HL-60/S4 treated with retinoic acid at 250 ng/mL for 4 days and 3 days (cell line): ENCODE measurements at regions not wholly inside any gene's neighbourhood (a gene's known extent, or its start where the extent isn't known, plus 50 kb on each side); places are given as distances from the start of the nearest gene placed in this dataset.
"Not testable (repeated sequence)": the region's sequence is repeated elsewhere in the genome, so short reads cannot be mapped to it uniquely, and the experiment has no call there.

Experiments used
- in situ Hi-C: fragments of 300-500 bp; cut with MboI; formaldehyde crosslinking; loops from 2 replicates; pipeline ENCODE4 v1.7.0; 2022; ENCODE audit warnings: low sequenced_read_pairs

DNA sequence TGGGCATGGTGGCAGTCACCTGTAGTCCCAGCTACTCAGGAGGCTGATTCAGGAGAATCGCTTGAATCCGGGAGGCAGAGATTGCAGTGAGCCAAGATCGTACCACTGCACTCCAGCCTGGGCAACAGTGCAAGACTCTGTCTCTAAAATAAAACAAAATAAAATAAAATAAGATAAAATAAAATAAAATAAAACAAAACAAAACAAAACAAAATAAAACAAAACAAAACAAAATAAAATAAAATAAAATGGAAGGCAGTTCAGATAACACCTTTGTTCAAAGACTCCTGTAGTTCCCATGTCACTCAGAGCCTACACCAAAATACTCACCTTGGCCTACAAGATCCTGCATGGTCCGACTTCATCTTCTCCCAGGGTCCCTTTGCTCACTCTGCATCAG lies 61.3 kb downstream of the SYF2 start:
- in situ Hi-C loops = not testable (repeated sequence)

DNA sequence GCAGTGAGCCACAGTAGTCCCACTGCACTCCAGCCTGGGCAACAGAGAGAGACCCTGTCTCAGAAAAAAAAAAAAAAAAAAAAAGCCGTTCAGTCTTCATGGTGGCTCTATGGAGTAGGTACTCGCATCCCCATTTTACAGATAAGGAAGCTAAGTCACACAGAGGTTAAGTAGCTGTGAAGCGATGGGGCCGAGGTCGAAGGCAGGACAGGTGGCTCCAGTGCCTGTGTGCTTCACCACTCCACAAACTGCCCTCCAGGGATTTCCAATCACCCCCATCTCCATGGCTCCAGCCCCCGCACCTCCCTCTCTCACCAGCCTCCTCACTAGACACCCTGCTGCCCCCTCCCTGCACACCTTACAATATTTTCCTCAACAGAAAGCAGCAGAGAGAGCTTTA lies 61.9 kb downstream of the SYF2 start:
- in situ Hi-C loops = no loop called here

DNA sequence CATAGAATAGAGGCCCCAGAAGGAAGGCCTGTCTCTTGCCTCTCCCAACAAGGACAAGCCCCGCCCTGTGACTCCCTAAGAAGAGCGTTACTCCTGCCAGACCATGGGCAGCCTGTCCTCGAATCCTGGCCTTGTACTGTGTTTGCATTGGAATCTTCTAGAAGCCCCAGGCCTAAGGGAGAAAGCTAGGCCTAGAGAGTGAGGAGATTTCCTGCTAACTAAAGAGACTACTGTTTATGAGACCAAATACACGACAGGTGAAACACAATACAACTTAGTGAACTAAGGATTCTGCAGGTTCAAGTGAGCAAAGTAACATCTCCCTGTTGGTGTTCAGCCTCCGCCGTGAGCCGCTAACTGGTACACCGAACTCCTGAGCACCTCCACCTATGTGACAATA lies 62.7 kb downstream of the SYF2 start:
- in situ Hi-C loops = no loop called here

DNA sequence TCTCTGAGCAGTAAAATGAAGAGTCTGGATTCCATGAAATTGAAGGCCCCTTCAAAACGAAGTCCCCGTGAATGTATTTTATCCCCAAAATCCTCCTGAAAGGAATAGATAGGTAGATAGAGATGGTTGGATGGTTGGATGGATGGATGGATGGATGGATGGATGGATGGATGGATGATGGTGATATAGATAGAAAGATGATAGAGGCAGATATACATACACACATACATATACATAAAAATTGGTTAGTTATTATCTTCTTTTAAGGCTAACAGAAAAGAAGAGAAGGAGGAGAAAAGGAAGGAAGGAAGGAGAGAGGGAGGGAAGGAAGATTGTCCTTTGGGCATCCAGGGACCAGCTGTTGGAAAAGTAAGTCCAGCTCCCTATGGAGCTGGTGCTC lies 63.1 kb downstream of the SYF2 start:
- in situ Hi-C loops = no loop called here

DNA sequence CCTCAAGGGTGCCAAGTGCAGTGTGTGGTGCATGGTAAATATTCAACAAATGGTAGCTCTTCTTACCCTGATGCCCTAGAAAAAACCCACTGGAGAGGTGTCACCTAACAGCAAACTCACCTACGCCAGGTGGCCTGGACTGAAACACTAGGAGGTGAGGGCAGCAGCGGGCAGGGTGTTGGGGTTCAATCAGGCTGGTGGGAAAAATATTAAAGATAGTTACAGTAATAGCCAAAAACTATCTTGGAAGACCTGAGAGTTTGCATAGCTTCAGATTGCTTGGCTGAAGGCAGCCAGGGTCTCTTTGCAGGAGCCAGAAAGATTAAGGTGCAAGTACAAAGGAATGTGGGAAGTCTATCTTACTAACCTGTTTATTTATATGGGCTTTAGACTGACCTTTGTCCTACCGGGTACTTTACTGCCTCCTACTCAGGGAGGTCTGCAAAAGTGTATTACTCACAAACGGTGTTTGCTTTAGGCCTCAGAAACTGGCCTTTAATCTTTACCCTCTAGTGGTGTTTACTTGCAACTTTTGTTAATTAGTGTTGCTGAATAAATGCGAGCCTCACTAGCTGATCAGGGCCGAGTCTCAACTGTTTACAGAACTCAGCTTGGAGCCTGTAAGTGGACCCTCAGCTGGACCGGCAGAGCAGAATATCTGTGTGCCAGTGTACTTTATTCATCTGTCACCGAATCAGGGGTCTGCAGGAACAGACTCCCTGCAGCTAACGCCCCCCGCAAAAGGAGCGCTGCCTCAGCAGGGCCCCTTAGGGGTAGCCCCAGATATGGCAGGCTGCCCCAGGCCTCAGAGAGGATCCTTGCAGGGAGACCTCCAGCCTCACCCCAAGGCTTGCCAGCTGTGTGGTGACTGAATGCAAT lies 63.9 kb downstream of the SYF2 start:
- in situ Hi-C loops = no loop called here

DNA sequence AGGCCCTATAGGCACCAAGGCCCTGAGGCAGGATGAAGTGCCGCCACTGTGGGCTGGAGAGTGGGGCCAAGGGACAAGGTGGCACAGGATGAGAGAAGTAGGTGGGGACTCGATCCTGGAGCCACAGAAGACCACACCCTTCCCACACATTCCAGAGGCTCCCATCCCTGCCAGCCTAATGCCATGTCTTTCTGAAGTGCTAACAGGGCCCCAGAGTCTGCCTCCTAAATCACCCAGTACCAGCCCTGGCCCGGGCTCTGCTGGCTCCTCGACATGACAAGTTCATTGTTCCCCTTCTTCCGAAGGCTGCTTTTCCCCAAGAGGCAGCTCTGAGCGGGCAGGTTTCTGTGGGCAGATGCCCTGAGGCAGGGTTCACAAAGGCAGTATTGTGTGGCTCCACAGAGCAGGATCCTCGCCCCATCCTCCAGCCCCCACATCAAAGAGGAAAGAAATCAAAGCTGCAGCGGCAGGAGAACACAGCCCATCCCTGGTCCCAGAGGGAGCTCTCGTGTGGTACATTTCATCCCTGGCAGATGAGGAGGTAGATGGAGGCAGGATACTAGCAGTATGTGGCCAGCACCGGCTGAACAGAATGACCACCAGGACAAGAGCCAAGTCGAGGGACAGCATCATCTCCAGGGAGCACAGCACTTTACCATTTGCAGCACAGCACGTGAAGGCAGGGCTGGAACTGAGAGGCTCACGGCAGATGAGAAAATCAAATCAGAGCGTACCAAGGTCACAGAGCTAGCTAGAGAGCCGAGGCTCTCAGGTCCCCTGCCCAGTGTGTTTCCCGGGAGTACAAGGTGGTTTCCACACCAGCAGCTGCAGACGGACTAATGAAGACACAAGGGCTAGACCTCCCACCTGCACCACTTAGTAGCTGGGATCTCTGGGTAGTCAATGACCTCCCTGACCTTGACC lies 64.8 kb downstream of the SYF2 start:
- in situ Hi-C loops = no loop called here

DNA sequence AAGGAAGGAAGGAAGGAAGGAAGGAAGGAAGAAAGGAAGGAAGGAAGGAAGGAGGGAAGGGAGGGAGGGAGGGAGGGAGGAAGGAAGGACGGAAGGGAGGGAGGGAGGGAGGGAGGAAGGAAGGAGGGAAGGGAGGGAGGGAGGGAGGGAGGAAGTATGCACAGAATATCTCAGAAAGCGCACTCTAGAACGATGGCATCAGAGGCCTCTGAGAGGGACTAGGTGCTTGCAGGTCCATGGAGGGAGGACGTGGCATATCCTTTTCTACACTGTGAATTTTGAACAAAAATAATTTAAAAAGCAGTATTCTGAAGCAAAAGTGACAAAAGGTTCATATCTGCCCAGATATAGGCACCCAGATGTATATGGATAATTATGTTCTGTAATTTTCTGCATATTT lies 65.5 kb downstream of the SYF2 start:
- in situ Hi-C loops = no loop called here

DNA sequence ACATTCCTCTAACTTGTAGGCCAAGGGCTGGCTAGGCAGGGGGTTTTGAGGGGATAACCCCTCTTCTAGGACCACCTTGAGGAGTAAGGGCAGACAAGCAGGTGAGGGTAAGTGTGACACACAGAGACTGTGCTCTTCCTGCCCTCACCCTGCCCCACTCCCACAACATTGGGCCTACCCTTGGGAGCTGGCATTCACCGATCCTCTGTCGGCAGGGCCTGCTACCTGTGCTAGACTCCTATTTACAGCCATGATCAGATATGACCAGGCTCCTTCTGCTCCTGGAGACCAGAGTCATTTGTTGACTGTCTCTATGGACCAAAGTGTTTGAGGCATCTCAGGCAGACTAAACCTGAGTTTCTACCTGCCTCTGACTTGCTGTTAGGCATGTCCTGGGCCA lies 68.3 kb downstream of the SYF2 start:
- in situ Hi-C loops = no loop called here

DNA sequence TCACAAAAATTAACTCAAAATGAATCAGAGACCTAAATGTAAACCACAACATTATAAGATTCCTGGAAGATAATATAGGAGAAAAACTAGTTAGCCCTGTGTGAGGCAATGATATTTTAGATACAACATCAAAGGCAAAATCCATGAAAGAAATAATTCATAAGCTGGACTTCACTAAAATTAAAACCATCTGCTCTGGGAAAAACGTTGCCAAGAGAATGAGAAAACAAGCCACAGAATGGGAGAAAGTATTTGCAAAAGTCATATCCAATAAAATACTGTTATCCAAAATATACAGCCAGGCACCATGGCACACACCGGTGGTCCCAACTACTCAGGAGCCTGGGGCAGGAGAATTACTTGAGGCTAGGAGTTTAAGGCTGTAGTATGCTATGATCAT lies 70.3 kb downstream of the SYF2 start:
- in situ Hi-C loops = no loop called here

DNA sequence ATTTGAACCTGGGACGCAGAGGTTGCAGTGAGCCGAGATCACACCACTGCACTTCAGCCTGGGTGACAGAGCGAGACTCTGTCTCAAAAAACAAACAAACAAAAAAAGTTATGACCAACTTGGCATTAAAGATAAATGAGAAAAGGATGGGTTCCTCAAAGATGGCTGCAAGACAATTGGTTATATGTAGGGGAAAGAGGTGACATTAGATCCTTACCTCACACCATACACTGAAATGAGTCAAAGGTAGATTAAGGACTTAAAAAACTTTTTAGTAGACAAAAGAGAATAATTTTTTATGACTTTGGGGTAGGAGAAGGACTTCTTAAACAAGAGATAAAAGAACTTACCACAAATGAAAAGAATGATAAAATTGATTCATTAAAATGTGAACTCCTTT lies 74.5 kb downstream of the SYF2 start:
- in situ Hi-C loops = no loop called here

DNA sequence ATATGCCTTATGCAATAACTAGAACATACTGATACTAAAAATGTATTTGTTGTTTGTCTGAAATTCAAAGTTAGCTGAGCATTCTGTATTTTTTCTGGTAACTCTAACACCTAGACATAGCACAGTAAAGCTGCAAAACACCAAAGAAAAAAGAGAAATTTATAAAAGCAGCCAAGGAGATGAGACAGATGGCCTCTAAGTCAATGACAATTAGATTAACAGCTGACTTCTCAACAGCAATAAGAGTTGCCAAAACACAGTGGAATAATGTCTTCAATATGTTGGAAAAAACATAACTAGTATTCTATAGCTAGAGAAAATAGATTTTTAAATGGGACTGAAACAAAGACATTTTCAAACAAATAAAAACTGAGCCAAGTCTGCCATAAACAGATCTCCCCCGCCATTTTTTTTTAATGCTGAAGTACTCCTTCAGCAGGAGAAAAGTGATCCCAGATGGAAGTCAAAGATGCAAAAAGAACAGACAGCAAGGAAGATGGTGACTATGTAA lies 81.3 kb downstream of the SYF2 start:
- in situ Hi-C loops = no loop called here

DNA sequence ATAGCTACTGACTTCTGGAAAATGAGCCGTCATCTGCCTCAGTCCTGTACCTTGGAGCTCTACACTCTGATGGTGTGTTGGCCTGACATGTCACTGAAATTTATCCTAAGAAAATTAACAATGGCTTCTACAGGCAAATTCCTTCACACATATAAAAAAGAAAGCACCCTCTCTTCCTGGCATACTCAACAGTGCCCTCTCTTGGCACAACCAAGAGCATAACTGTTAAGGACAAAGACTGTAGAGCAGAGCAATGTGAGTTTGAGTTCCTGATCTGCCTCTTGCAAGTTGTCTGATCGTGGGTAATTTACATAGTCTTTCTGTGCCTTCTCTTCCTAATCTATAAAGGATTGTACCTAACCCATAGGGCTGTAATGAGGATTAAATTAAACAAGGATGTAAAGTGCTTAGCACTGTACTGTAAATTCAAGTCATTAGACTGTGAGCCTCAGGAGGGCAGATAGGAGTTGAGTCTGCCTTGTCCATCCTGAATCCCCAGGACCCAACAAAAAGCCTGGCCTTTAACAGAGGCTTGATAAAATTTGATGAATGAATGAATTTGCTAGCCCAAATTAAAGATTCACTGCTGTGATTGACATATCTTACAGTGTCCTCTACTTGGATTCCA lies 83.5 kb downstream of the SYF2 start:
- in situ Hi-C loops = no loop called here

DNA sequence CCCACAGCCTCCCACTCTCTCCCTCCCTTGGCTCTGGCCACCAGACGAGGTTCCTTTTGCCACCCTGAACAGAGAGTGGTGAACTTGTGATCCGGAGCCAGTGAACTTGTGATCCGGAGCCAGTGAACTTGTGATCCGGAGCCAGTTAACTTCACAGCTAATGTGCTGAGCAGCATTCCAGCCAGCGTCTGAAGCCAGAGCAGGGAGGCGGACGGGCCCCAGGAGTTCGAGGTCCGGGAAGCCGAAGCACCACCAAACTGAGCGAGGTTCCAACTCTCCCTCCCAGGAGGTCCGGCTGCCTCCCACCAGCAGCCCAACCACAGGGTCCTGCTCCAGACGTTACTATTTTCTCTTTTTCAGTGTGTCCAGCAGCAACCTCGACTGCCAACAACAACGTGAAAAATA lies 85.8 kb downstream of the SYF2 start:
- in situ Hi-C loops = no loop called here

DNA sequence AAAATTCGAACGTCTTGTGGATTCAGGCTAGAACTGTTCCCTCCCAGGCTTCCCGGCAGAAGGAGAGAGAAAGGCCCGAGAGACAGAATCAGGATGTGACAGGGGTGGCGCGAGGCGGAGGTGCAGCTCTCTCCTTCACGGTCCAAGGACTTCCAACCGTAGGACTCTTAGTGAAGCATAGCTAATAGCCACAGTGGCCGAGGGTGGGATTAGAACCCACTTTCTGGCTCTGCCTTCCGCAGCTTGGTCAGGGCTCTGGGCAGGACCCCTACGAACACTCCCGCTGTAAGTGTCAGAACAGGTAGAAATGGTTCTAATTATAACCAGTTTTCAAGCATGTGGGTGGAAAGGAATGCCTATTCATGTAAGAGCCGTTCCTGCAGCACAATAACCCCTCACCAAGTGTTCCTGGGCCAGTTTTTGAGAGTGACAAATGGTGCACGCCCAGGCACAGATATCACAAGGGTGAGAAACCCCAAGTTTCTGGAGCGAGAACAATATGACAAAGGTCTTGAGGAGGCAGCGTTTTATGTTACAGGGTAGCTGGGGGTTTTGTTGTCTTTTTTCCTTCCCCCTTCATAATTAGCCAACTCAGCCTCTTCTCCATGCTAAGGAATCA lies 86.4 kb downstream of the SYF2 start:
- in situ Hi-C loops = no loop called here

DNA sequence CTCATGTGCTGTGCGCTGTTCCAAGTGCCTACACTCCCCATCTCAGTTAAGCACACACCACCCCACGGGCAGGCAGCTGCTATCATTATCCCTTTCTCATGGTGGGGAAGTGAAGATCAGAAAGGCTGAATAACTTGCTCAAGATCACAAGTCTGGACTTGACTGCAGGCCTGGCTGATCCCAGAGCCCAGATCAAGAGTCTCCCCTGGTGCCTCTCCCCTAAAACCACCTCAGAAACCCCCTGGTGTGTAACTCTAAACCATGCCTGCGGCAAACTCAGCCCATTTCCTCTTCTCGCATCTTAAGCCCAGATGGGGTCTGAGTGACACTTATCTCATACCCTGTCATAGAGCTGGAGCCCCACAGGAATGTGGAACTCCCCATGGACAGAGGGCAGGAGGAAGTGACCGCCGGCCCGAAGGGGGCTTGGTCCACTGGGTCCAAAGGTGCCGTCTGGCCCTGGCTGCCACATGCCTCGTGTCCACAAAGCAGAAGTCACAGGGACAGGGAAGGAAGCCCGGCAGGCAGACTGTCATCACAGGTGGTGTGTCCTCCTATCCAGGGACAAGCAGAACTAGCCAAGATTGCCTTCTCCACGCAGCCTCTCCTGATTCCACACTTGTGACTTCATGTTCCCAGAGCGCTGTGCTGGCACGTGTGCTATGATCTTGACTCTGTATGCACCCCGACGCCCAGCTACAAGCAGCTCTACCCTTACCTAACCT lies 92.1 kb downstream of the SYF2 start:
- in situ Hi-C loops = no loop called here

DNA sequence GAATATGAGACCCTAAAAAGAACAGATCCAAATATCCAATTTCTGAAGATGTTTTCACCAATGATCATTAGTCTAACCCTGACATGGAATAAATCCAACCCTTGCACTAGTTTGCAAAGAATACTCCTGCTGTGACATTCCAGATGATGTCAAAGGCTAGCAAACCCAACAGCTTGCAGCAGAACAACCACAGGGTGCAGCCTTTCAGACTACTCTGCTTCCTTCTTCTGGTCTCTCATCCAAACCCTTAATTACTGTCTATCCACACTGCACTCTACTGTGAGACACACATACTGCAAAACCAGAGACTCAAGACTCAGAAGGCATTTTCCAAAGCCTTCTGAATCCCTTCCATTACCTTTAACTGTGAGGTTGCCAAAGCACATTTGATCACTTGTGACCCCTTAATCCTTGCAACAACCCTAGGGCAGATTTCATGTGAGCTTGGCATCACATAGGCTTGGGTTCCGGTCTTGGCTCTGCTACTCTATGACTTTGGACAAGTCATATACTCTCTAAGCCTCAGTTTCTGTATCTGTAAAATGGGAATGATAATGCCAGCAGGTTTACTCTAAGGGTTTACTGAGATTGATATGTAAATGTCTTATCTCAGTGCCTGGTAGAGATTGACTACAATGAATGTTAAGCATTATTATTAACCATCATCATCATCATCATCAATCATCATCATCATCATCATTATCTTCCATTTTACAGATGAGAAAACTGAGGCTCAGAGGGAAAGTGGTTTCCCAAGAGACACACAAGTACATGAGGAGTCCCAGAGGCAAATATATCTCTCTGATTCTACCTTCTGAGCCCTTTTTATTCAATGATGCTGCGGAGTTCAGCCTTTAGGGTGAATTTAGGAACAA lies 94.5 kb downstream of the SYF2 start:
- in situ Hi-C loops = no loop called here

DNA sequence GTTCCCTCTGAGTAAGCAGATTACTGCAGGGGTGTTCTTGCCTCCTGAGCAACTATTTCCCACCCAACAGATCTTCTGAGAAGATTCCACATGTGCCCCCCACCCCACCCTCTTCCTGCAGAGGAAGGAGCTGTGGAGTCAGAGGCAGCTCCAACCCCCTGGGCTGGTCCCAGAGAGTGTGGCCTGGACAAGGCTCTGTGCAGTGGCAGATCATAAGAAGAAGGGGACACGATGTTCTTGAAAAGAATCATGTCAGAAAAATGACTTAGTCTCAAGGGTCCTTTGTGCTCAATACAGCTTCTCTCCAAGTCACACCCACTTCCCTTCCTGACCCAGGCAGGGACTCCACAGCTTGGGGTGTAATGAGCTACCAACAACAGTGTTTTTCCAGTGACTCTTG lies 95.2 kb downstream of the SYF2 start:
- in situ Hi-C loops = no loop called here

DNA sequence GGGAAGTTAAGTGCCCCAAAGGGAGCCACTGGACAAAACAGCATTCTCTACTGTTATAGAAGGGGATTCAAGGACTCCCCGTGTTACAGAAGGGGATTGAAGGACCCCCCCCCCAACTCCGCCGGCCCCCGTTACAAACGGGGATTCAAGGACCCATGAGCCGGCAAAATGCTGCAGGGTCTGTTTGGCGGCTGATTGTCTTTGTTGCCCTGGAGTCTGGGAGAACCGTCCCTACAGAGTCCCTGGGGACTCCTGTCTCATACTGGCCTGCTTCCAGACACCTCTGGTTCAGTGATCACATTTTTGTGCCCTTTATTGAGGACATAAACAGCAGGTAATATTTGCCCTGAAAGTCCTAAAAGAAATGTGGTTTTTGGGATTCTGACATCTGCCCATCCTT lies 96.4 kb downstream of the SYF2 start:
- in situ Hi-C loops = no loop called here

DNA sequence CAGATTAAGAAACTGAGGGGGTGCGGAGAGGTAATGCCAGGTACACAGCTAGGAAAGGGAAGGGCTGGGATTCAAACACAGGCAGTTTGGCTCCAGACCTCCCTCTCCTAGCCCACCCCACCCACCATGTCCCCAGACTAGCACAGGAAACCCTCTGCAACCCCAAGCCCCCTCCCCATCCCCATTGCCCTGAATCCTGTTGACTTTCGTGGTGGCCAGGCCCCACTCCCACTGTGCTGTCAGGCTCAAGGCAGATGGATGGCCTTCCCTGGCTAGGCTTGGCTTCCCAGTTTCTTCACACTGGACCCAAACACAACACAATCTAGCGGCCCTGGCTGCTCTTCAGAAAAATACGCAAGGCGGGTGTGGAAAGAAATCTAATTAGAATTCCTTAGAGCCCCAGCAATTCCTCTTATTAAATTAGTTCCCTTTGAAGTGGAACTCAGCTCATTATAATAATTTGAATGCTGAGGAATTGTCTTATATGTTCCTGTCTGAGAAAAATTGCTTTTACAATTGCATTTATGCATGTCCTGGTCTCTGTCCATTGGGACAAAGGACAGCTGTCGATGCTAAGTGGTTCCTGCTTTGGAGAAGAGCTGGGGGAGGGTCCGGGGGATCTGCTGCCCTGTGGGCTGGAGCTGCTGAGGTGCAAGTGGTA lies 97.4 kb downstream of the SYF2 start:
- in situ Hi-C loops = no loop called here
